Ascending aorta (tissue), 2 donors: ENCODE measurements at regions not wholly inside any gene's neighbourhood (a gene's known extent, or its start where the extent isn't known, plus 50 kb on each side); places are given as distances from the start of the nearest gene placed in this dataset.

ENCODE experiments used
- DNase-seq, 2 donors: peaks; one replicate each; pipeline ENCODE4 v3.0.0-alpha.2; 2019; ENCODE audit warnings: low spot score in 2 of 2
- H3K27ac ChIP-seq, 2 donors: fragments of 200-600 bp; sonication (generic); one replicate each; pipeline ENCODE4 v1.5.1; 2016 to 2017; ENCODE audit warnings: mild to moderate bottlenecking in 1 of 2
- H3K27me3 ChIP-seq: fragments of 200-600 bp; sonication (generic); one replicate; pipeline ENCODE4 v1.5.1; 2017
- H3K36me3 ChIP-seq, 2 donors: fragments of 200-600 bp; sonication (generic); one replicate each; pipeline ENCODE4 v1.5.1; 2016
- H3K4me1 ChIP-seq, 2 donors: fragments of 200-600 bp; sonication (generic); one replicate each; pipeline ENCODE4 v1.5.1; 2016 to 2017; ENCODE audit warnings: mild to moderate bottlenecking in 1 of 2
- H3K4me3 ChIP-seq, 2 donors: fragments of 200-600 bp; sonication (generic); one replicate each; pipeline ENCODE4 v1.5.1; 2016 to 2017; ENCODE audit warnings: mild to moderate bottlenecking in 1 of 2
- H3K9me3 ChIP-seq, 2 donors: fragments of 200-600 bp; sonication (generic); one replicate each; pipeline ENCODE4 v1.5.1; 2016
- intact Hi-C: fragments of 100-400 bp; cut with DNase I; formaldehyde crosslinking; loops from one replicate; pipeline ENCODE4 v1.15.1; 2023
- TF ChIP-seq, protein P1 (sequence below), 3 experiments: fragments of 200-600 bp in 2 of 3; fragments of 450-650 bp in 1 of 3; sonication (generic) in 2 of 3; IDR thresholded peaks; one replicate each; pipeline ENCODE4 v1.5.1; 2016 to 2019; ENCODE audit warnings: antibody characterized with exemption in 3 of 3, mild to moderate bottlenecking in 1 of 3, moderate library complexity in 1 of 3

DNA sequence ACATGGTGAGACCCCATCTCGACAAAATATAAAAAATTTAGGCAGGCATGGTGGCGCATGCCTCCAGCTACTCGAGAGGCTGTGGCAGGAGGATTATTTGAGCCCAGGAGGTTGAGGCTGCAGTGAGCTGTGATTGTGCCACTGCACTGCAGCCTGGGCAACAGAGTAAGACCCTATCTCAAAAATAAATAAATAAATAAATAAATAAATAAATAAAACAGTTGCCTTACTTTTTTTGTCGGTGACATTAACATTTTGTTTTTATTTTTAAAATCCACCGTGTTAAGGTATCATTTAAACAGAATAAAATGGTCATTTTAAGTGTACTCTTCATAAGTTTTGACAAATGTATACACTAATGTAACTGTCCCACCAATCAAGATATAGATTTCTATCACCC, 57.0 kb downstream of the RASL11A start:
- intact Hi-C loops, result no loop called here
- no peaks in the 10 kb centered on the region for H3K9me3 ChIP-seq
- H3K27me3 ChIP-seq, result no peaks in the 10 kb centered on the region
- H3K4me1 ChIP-seq, result no peaks in the 10 kb centered on the region
- DNase-seq, result no peak
- no peaks in the 10 kb centered on the region for H3K36me3 ChIP-seq
- no peak overlapping the region for H3K4me3 ChIP-seq
- TF ChIP-seq, protein P1, sequence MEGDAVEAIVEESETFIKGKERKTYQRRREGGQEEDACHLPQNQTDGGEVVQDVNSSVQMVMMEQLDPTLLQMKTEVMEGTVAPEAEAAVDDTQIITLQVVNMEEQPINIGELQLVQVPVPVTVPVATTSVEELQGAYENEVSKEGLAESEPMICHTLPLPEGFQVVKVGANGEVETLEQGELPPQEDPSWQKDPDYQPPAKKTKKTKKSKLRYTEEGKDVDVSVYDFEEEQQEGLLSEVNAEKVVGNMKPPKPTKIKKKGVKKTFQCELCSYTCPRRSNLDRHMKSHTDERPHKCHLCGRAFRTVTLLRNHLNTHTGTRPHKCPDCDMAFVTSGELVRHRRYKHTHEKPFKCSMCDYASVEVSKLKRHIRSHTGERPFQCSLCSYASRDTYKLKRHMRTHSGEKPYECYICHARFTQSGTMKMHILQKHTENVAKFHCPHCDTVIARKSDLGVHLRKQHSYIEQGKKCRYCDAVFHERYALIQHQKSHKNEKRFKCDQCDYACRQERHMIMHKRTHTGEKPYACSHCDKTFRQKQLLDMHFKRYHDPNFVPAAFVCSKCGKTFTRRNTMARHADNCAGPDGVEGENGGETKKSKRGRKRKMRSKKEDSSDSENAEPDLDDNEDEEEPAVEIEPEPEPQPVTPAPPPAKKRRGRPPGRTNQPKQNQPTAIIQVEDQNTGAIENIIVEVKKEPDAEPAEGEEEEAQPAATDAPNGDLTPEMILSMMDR (IDR thresholded peaks at IDR 0.05), result no peak
- no peak overlapping the region for H3K27ac ChIP-seq

DNA sequence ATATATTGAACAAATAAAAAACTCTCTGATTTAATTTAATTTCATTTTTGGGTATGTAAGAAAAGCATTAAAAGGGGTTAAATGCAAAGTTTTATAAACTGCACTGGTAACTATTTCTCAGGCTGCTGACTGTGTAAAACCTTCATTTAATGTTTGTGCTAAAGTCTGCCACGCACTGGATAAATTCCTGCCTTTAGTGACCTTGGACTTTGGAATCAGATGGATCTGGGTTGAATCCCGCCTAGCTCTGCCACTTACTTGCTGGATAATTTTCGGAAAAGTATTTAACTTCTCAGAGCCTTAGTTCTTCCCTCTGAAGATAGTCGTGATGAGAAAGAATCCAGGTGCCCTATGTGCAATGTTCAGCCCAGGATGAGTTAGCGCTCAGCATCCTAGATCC, 58.6 kb downstream of the RASL11A start:
- Histone ChIP-seq H3K27ac (no peak overlapping the region), H3K4me1 (no peaks in the 10 kb centered on the region), H3K27me3 (no peaks in the 10 kb centered on the region), H3K9me3 (no peaks in the 10 kb centered on the region), H3K4me3 (no peak overlapping the region), H3K36me3 (no peaks in the 10 kb centered on the region)
- no peak for DNase-seq
- intact Hi-C loops, result no loop called here
- TF ChIP-seq, protein P1 (IDR thresholded peaks at IDR 0.05), result no peak

DNA sequence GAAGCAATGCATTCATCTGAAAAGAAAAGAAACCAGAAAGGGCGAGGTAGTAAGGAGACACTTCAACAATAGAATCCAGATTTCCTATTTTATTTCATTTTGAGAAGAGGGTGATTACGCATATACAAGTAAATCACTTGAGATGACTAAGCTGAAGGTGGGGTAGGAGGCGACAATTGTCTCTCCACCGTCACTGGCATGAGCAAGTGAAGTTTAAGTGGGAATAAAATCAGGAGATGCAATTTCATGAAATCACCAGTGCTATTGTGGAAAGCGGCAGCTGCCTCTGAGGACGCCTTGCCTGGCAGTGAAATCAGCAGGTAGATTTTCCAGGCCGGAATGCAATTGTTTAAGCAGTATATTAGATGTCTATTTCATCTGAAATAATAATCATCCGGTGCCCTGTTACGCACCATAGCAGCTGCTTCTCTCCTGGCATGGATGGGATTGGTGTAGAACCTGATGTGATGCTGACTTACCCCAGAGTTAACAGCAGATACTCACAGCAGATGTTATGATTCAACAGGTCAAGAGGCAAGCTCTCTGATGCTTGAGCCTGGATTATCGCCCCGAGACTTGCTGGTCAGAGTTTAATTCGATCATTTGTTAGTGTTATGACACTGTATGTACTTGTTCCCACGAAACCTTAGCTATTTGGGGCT, 64.3 kb downstream of the RASL11A start:
- Histone ChIP-seq H3K4me3 (no peak overlapping the region), H3K9me3 (no peaks in the 10 kb centered on the region), H3K4me1 (no peaks in the 10 kb centered on the region), H3K36me3 (no peaks in the 10 kb centered on the region), H3K27ac (no peak overlapping the region), H3K27me3 (no peaks in the 10 kb centered on the region)
- DNase-seq, result no peak
- intact Hi-C loops, result no loop called here
- TF ChIP-seq, protein P1 (IDR thresholded peaks at IDR 0.05), result no peak

DNA sequence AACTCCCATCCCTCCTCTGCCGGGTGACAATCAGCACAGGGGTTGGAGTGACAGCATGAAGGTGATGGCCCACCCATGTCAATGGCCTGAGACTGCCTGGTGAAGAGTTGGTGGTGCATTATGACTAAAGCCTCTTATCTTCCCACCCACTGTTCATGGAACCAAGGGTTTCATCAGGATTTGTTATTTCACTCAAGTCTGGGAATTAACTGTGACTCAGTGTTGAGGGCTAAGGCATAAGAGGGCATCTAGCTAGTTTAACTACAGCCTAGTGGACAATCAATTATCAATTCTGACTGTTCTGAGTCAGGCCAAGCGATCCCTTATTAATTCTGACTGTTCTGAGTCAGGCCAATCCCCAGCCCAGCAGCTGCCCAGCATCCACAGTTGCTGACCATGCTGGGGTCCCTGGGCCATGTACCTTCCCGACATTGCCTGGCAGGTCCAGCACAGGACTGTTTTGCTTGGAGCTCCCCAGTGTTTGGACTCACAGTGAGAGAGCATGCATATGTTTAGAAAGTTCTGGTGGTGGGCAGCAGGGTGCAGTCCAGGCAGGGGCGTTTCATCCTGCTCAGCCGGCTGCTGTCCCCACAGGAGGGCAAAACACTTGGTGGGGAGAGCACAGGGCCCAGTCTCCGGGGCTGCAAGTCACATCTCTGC, 65.5 kb downstream of the RASL11A start:
- Histone ChIP-seq H3K36me3 (no peaks in the 10 kb centered on the region), H3K27ac (no peak overlapping the region), H3K27me3 (no peaks in the 10 kb centered on the region), H3K4me3 (no peak overlapping the region), H3K9me3 (no peaks in the 10 kb centered on the region), H3K4me1 (no peaks in the 10 kb centered on the region)
- DNase-seq, result no peak
- intact Hi-C loops, result no loop called here
- TF ChIP-seq, protein P1 (IDR thresholded peaks at IDR 0.05), result no peak

DNA sequence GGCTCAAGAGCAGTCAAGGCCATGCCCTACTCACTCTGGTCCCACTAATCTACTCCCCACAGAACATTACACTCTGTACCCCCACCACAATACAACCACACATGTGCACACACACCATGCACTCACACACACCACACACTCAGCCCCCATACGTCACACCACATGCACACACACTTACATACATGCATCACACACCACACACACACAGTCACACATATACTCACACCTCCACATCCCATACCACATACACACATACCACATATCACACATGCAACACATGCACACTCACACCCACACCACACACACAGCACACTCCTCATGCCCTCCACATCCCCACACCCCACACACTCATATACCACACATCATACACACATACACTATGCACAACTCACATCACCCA, 67.6 kb downstream of the RASL11A start:
- no peaks in the 10 kb centered on the region for H3K4me1 ChIP-seq
- TF ChIP-seq, protein P1 (IDR thresholded peaks at IDR 0.05), result no peak
- H3K4me3 ChIP-seq, result no peak overlapping the region
- H3K27me3 ChIP-seq, result no peaks in the 10 kb centered on the region
- no peak overlapping the region for H3K27ac ChIP-seq
- intact Hi-C loops, result no loop called here
- no peaks in the 10 kb centered on the region for H3K36me3 ChIP-seq
- no peak for DNase-seq
- no peaks in the 10 kb centered on the region for H3K9me3 ChIP-seq
